Activated CD8-positive, alpha-beta T cell treated with anti-CD3 and anti-CD28 coated beads for 36 hours (primary cell): ENCODE measurements at regions not wholly inside any gene's neighbourhood (a gene's known extent, or its start where the extent isn't known, plus 50 kb on each side); places are given as distances from the start of the nearest gene placed in this dataset.

Source experiments
- ATAC-seq: fragments of 200-7000 bp; cut with Tn5 transposase; one replicate; pipeline ENCODE4 v1.10.0; 2021; ENCODE audit warnings: mild to moderate bottlenecking, moderate library complexity
- CTCF ChIA-PET: fragments of 350-600 bp; sonication (Branson Sonifier 250); formaldehyde crosslinking; loops from one replicate; lab custom pipeline; 2021; ENCODE audit warnings: antibody characterized with exemption; lab: Charles Lee
- POLR2A ChIA-PET: fragments of 350-600 bp; sonication (Branson Sonifier 250); formaldehyde crosslinking; loops from one replicate; lab custom pipeline; 2021; ENCODE audit warnings: antibody characterized with exemption; lab: Charles Lee
- DNase-seq: peaks from one replicate; pipeline ENCODE4 v3.0.0-alpha.2; 2020
- H3K27ac Mint-ChIP-seq: one replicate; pipeline ENCODE4 v1.8.0; 2021; ENCODE audit warnings: mild to moderate bottlenecking, mixed read lengths
- H3K27me3 Mint-ChIP-seq: one replicate; pipeline ENCODE4 v1.8.0; 2021; ENCODE audit warnings: mixed read lengths
- H3K36me3 Mint-ChIP-seq: one replicate; pipeline ENCODE4 v1.8.0; 2021; ENCODE audit warnings: low read depth, mixed read lengths
- H3K4me1 Mint-ChIP-seq: one replicate; pipeline ENCODE4 v1.8.0; 2021; ENCODE audit warnings: low read depth, mixed read lengths
- H3K4me3 Mint-ChIP-seq: one replicate; pipeline ENCODE4 v1.8.0; 2021; ENCODE audit warnings: mild to moderate bottlenecking, moderate library complexity, mixed read lengths
- H3K9me3 Mint-ChIP-seq: one replicate; pipeline ENCODE4 v1.8.0; 2021; ENCODE audit warnings: mixed read lengths
- CTCF ChIP-seq: fragments of 200-600 bp; IDR thresholded peaks from one replicate; pipeline ENCODE4 v1.8.0; 2022; ENCODE audit warnings: antibody characterized with exemption, mild to moderate bottlenecking
- intact Hi-C: fragments of 100-400 bp; cut with micrococcal nuclease; formaldehyde crosslinking; loops from one replicate; pipeline ENCODE4 v1.10.0; 2022

- intact Hi-C loops: no loop called here
- ChIA-PET POLR2A (no interaction called here), CTCF (no interaction called here)
- TF ChIP-seq CTCF: no peak
- no peak overlapping the region for H3K27ac Mint-ChIP-seq
- H3K36me3 Mint-ChIP-seq: no peaks in the 10 kb centered on the region
- H3K4me1 Mint-ChIP-seq: no peaks in the 10 kb centered on the region
- H3K4me3 Mint-ChIP-seq: no peak overlapping the region
- no peak for DNase-seq
- H3K9me3 Mint-ChIP-seq: no peaks in the 10 kb centered on the region
- ATAC-seq: no peak
- H3K27me3 Mint-ChIP-seq: no peaks in the 10 kb centered on the region
These were observed 286.4 kb downstream of the PCNX1 start for GRCh38 chr14:71193663-71194062.

DNA sequence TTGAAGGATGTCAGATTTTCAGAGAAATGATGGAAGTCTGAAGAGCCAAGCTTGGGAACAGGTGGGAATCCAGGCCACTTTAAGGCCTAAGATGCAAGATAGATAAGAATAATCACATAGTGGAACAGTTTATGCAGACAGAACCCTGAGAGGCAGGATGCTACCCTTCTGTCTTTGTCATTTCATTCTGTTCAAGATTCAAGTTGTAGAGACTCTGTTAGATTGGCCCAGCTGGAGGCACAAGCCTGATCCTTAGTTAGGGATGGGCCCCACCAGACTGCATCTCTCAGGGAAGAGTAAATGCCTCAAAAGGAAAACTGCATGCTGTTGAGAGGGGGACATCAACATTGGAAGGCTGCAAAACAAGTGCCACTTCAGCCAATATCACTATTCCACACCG, 287.0 kb downstream of the PCNX1 start:
- no peak for DNase-seq
- H3K36me3 Mint-ChIP-seq: no peaks in the 10 kb centered on the region
- no peak overlapping the region for H3K4me3 Mint-ChIP-seq
- ChIA-PET POLR2A (no interaction called here), CTCF (no interaction called here)
- no peaks in the 10 kb centered on the region for H3K4me1 Mint-ChIP-seq
- intact Hi-C loops: no loop called here
- no peak overlapping the region for H3K27ac Mint-ChIP-seq
- no peak for ATAC-seq
- H3K9me3 Mint-ChIP-seq: no peaks in the 10 kb centered on the region
- H3K27me3 Mint-ChIP-seq: no peaks in the 10 kb centered on the region
- TF ChIP-seq CTCF: no peak

- DNase-seq (no peak), ATAC-seq (no peak)
- Mint-ChIP-seq H3K4me1 (no peaks in the 10 kb centered on the region), H3K27me3 (no peaks in the 10 kb centered on the region), H3K36me3 (no peaks in the 10 kb centered on the region), H3K27ac (no peak overlapping the region), H3K9me3 (no peaks in the 10 kb centered on the region), H3K4me3 (no peak overlapping the region)
- no peak for TF ChIP-seq CTCF
- ChIA-PET POLR2A (no interaction called here), CTCF (no interaction called here)
- intact Hi-C loops: no loop called here
These were observed 289.7 kb downstream of the PCNX1 start for GRCh38 chr14:71196921-71197320.

GRCh38 chr14:71198687-71199086, 291.4 kb downstream of the PCNX1 start:
- Mint-ChIP-seq H3K27me3 (no peaks in the 10 kb centered on the region), H3K4me3 (no peak overlapping the region), H3K27ac (no peak overlapping the region), H3K36me3 (no peaks in the 10 kb centered on the region), H3K9me3 (no peaks in the 10 kb centered on the region), H3K4me1 (no peaks in the 10 kb centered on the region)
- ChIA-PET POLR2A (no interaction called here), CTCF (no interaction called here)
- DNase-seq (no peak), ATAC-seq (peak; percentile 30)
- TF ChIP-seq CTCF: no peak
- intact Hi-C loops: no loop called here

- ATAC-seq: no peak
- Mint-ChIP-seq H3K4me1 (peaks cover 3% of the 10 kb centered on the region), H3K27me3 (no peaks in the 10 kb centered on the region), H3K9me3 (peaks cover 5% of the 10 kb centered on the region), H3K27ac (no peak overlapping the region), H3K36me3 (no peaks in the 10 kb centered on the region), H3K4me3 (no peak overlapping the region)
- DNase-seq: no peak
- intact Hi-C loops: no loop called here
- POLR2A ChIA-PET: no interaction called here
- TF ChIP-seq CTCF: no peak
- CTCF ChIA-PET: interaction anchor here (1.0 kb wide), 1 partner anchor 15 kb away, joined by 3 read pairs; no protein-coding TSS in a partner anchor
These were observed 294.6 kb downstream of the PCNX1 start for GRCh38 chr14:71201840-71202239.
